Panc1 (cell line): ENCODE measurements at regions not wholly inside any gene's neighbourhood (a gene's known extent, or its start where the extent isn't known, plus 50 kb on each side); places are given as distances from the start of the nearest gene placed in this dataset.
"Not testable (repeated sequence)": the region's sequence is repeated elsewhere in the genome, so short reads cannot be mapped to it uniquely, and the experiment has no call there.

Experiments used
- ATAC-seq: fragments of 200-7000 bp; cut with Tn5 transposase; 2 replicates; pipeline ENCODE4 v1.9.1; 2020; ENCODE audit warnings: mild to moderate bottlenecking, moderate library complexity
- BruUV-seq: library from RNA; stranded (reverse); fragments of 400-500 nt; replicated peaks from 2 replicates; lab custom pipeline; 2021; lab: Mats Ljungman, UMichigan
- CTCF ChIA-PET: fragments of 300-600 bp; sonication (Branson Sonifier 250); formaldehyde crosslinking; loops from one replicate; lab custom pipeline; 2022; ENCODE audit warnings: antibody characterized with exemption; lab: Charles Lee
- POLR2A ChIA-PET: fragments of 300-600 bp; sonication (Branson Sonifier 250); formaldehyde crosslinking; loops from one replicate; lab custom pipeline; 2022; ENCODE audit warnings: antibody characterized with exemption; lab: Charles Lee
- DNase-seq: peaks from one replicate; pipeline ENCODE4 v3.0.0-alpha.2; 2010; ENCODE audit warnings: low read depth, low spot score
- H3K27ac ChIP-seq: 2 replicates; pipeline ENCODE4 v1.5.1; 2011; ENCODE audit warnings: mild to moderate bottlenecking, low read length, inconsistent platforms
- H3K27me3 ChIP-seq: fragments of 200-500 bp; sonication (Bioruptor generic); 2 replicates; pipeline ENCODE4 v1.6.0; 2014; ENCODE audit warnings: low read length, inconsistent platforms; ENCODE audit not compliant: control insufficient read depth, insufficient read depth
- H3K36me3 ChIP-seq: fragments of 200-500 bp; sonication (Bioruptor generic); 2 replicates; pipeline ENCODE4 v1.5.1; 2014; ENCODE audit warnings: inconsistent platforms, mild to moderate bottlenecking, low read length, moderate library complexity; ENCODE audit not compliant: control insufficient read depth, insufficient read depth
- H3K4me1 ChIP-seq: 2 replicates; pipeline ENCODE4 v1.5.1; 2011; ENCODE audit warnings: inconsistent platforms, mild to moderate bottlenecking, low read length, moderate library complexity; ENCODE audit not compliant: control insufficient read depth, insufficient read depth
- H3K4me3 ChIP-seq, 2 experiments: 2 replicates each; pipeline ENCODE4 v1.5.1; 2011 to 2012; ENCODE audit warnings: low read depth in 2 of 2, low read length in 2 of 2, mild to moderate bottlenecking in 2 of 2, inconsistent platforms in 1 of 2, moderate library complexity in 1 of 2
- H3K9me3 ChIP-seq: fragments of 200-500 bp; sonication (Bioruptor generic); 2 replicates; pipeline ENCODE4 v1.5.1; 2014; ENCODE audit warnings: low read depth, mild to moderate bottlenecking, inconsistent platforms, low read length, moderate library complexity; ENCODE audit not compliant: control insufficient read depth, insufficient read depth
- CTCF ChIP-seq: fragments of 450-650 bp; IDR thresholded peaks from 2 replicates; pipeline ENCODE4 v1.5.1; 2017; ENCODE audit warnings: mild to moderate bottlenecking
- POLR2AphosphoS5 ChIP-seq: IDR thresholded peaks from 2 replicates; pipeline ENCODE4 v1.6.1; 2012; ENCODE audit warnings: mild to moderate bottlenecking, low read depth, low read length, moderate library complexity
- REST ChIP-seq, 2 experiments: IDR thresholded peaks; 2 replicates each; pipeline ENCODE4 v1.6.1; 2011 to 2012; ENCODE audit warnings: low read depth in 2 of 2, control low read depth in 1 of 2, low read length in 1 of 2, mild to moderate bottlenecking in 1 of 2, moderate library complexity in 1 of 2; ENCODE audit not compliant: insufficient read depth in 1 of 2
- SIN3A ChIP-seq: IDR thresholded peaks from 2 replicates; pipeline ENCODE4 v1.6.1; 2012; ENCODE audit warnings: low read depth, mild to moderate bottlenecking, low read length, moderate library complexity, borderline replicate concordance; ENCODE audit not compliant: insufficient read depth
- TCF7L2 ChIP-seq: IDR thresholded peaks from 2 replicates; pipeline ENCODE4 v1.6.1; 2011; ENCODE audit warnings: mild to moderate bottlenecking, low read depth, low read length, inconsistent platforms
- in situ Hi-C: cut with HindIII; loops from 2 replicates; pipeline ENCODE4 v1.10.0; 2016; ENCODE audit warnings: low sequenced_read_pairs, low pct_unique_long_range_greater_than_20kb
- intact Hi-C: fragments of 100-400 bp; cut with micrococcal nuclease; formaldehyde crosslinking; loops from one replicate; pipeline ENCODE4 v1.10.0; 2022; ENCODE audit not compliant: unreplicated experiment

GRCh38 chr2:186927185-186927866 is 78.4 kb upstream of the ZSWIM2 start:
- in situ Hi-C loops = no loop called here
- BruUV-seq = no TSS peak
- ATAC-seq (no peak), DNase-seq (no peak)
- H3K36me3 ChIP-seq = no peaks in the 10 kb centered on the region
- CTCF ChIA-PET = interaction anchor here (0.6 kb wide), 1 partner anchor 63 kb away, joined by 3 read pairs; no protein-coding TSS in a partner anchor
- no peak overlapping the region for H3K27ac ChIP-seq
- POLR2A ChIA-PET = interaction anchor here (0.6 kb wide), 1 partner anchor 27 kb away, joined by 7 read pairs; no protein-coding TSS in a partner anchor
- H3K27me3 ChIP-seq = no peaks in the 10 kb centered on the region
- H3K9me3 ChIP-seq = no peaks in the 10 kb centered on the region
- TF ChIP-seq TCF7L2 = no peak
- TF ChIP-seq CTCF = no peak
- TF ChIP-seq POLR2AphosphoS5 = no peak
- TF ChIP-seq SIN3A = no peak
- no peak for TF ChIP-seq REST (IDR thresholded peaks at IDR 0.05; ENCODE audit: insufficient read depth in 1 of 2, low read depth in 2 of 2, low read length in 1 of 2)
- no peaks in the 10 kb centered on the region for H3K4me1 ChIP-seq
- no peak overlapping the region for H3K4me3 ChIP-seq
- intact Hi-C loops = no loop called here

GRCh38 chr2:186925514-186925913 is 76.5 kb upstream of the ZSWIM2 start:
- Histone ChIP-seq H3K27ac (no peak overlapping the region), H3K36me3 (no peaks in the 10 kb centered on the region), H3K9me3 (no peaks in the 10 kb centered on the region), H3K4me1 (no peaks in the 10 kb centered on the region), H3K4me3 (no peak overlapping the region), H3K27me3 (no peaks in the 10 kb centered on the region)
- intact Hi-C loops (no loop called here), in situ Hi-C loops (no loop called here)
- TF ChIP-seq SIN3A (no peak), POLR2AphosphoS5 (no peak), TCF7L2 (no peak), CTCF (no peak), REST (IDR thresholded peaks at IDR 0.05; ENCODE audit: insufficient read depth in 1 of 2, low read depth in 2 of 2, low read length in 1 of 2) (no peak)
- CTCF ChIA-PET = interaction anchor here (0.5 to 0.6 kb wide), 2 partner anchors 17 to 960 kb away, joined by 3 to 5 read pairs; no protein-coding TSS in a partner anchor
- DNase-seq = no peak
- no TSS peak for BruUV-seq
- no peak for ATAC-seq
- POLR2A ChIA-PET = no interaction called here

DNA sequence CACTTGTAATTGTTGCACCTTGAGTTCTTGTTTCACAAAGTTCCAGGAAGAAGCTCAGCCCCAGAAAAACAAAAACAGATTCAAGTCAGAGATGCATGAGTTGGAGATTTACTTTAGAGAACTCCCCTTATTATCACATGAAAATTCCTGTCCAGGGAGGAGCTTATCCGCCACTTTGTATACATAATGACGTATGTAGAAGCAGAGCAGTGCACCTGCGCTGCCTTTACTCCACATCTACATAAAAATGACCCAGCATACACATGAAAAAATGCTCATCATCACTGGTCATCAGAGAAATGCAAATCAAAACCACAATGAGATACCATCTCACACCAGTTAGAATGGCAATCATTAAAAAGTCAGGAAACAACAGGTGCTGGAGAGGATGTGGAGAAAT is 73.3 kb upstream of the ZSWIM2 start:
- CTCF ChIA-PET, H3K27me3 ChIP-seq, in situ Hi-C loops, H3K9me3 ChIP-seq, H3K27ac ChIP-seq, ATAC-seq, H3K4me3 ChIP-seq, intact Hi-C loops, H3K36me3 ChIP-seq, H3K4me1 ChIP-seq, DNase-seq, BruUV-seq, POLR2A ChIA-PET: not testable (repeated sequence)
